Bronchial epithelial cell (primary cell): ENCODE measurements at regions not wholly inside any gene's neighbourhood (a gene's known extent, or its start where the extent isn't known, plus 50 kb on each side); places are given as distances from the start of the nearest gene placed in this dataset.

Experiments
- DNase-seq: peaks from one replicate; pipeline ENCODE4 v3.0.0-alpha.2; 2010; ENCODE audit warnings: low read depth
- FAIRE-seq: peaks from 2 replicates; lab custom pipeline; 2011; peaks lifted over from hg19 to GRCh38; lab: Jason Lieb, UNC
- H3K27me3 ChIP-seq: 2 replicates; pipeline ENCODE4 v1.5.1; 2011; ENCODE audit warnings: low read length; ENCODE audit not compliant: control insufficient read depth, insufficient read depth
- H3K36me3 ChIP-seq: 2 replicates; pipeline ENCODE4 v1.5.1; 2011; ENCODE audit warnings: low read length; ENCODE audit not compliant: control insufficient read depth, insufficient read depth
- H3K4me3 ChIP-seq: 2 replicates; pipeline ENCODE4 v1.5.1; 2011; ENCODE audit warnings: mild to moderate bottlenecking, low read depth, low read length, control low read depth
- TF ChIP-seq, protein P1 (sequence below): IDR thresholded peaks from 2 replicates; pipeline ENCODE4 v1.5.1; 2011; ENCODE audit warnings: mild to moderate bottlenecking, moderate library complexity, low read length, control low read depth, inconsistent platforms; ENCODE audit not compliant: insufficient read depth, severe bottlenecking

DNA sequence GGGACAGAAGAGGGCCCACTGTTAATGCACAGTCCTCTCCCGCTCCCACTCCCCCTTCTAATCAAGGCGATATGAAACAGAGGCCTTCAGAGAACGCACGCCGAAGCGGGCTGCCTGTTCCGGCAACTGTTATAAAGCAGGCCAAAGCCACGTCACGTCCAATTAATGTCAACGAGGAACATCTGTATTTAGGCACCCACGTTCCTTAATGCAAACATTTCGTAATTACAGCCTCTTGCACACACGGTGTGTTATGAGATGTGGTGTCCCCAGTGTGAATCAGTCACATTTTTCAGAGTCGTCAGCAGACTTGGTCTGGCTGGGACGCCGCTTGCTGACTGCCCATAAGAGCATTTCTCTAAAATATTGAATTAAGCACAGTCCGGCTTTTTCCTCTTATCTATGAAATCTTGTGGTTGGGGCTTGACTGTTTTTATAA is 339.0 kb downstream of the NSG2 start:
- FAIRE-seq, result no peak
- H3K27me3 ChIP-seq, result no peaks in the 10 kb centered on the region

GRCh38 chr5:174386306-174386705 is 338.1 kb upstream of the MSX2 start:
- DNase-seq (no peak), FAIRE-seq (no peak)
- TF ChIP-seq, protein P1, sequence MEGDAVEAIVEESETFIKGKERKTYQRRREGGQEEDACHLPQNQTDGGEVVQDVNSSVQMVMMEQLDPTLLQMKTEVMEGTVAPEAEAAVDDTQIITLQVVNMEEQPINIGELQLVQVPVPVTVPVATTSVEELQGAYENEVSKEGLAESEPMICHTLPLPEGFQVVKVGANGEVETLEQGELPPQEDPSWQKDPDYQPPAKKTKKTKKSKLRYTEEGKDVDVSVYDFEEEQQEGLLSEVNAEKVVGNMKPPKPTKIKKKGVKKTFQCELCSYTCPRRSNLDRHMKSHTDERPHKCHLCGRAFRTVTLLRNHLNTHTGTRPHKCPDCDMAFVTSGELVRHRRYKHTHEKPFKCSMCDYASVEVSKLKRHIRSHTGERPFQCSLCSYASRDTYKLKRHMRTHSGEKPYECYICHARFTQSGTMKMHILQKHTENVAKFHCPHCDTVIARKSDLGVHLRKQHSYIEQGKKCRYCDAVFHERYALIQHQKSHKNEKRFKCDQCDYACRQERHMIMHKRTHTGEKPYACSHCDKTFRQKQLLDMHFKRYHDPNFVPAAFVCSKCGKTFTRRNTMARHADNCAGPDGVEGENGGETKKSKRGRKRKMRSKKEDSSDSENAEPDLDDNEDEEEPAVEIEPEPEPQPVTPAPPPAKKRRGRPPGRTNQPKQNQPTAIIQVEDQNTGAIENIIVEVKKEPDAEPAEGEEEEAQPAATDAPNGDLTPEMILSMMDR, result no peak
- Histone ChIP-seq H3K4me3 (no peak overlapping the region), H3K36me3 (no peaks in the 10 kb centered on the region), H3K27me3 (no peaks in the 10 kb centered on the region)

More for the DNA sequence above, 339.0 kb downstream of the NSG2 start:
- TF ChIP-seq, protein P1, result no peak
- DNase-seq, result no peak
- Histone ChIP-seq H3K4me3 (no peak overlapping the region), H3K36me3 (no peaks in the 10 kb centered on the region)

DNA sequence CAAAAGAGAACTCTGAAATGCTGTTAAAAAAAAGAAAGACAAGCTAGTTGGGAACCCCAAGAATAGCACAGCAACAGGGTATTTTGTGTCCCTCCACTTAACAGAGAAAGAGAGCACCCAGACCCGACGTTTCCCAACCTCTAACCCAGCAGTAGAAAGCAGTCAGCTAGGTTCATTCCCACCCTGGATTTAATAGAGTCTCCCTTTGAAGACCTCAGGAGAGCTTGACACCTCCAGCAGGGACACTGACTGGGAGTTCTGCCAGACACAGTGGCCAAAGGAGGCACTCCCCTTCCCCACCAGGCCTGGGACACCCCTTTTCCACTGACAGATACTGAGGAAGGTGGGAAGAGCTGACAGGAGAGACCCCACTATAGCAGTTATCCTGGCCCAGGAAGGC is 337.5 kb upstream of the MSX2 start:
- DNase-seq (no peak), FAIRE-seq (no peak)

GRCh38 chr5:174387448-174387847 is 336.9 kb upstream of the MSX2 start:
- TF ChIP-seq, protein P1, result no peak
- no peak overlapping the region for H3K4me3 ChIP-seq
- no peak for DNase-seq
- FAIRE-seq, result no peak
- H3K27me3 ChIP-seq, result no peaks in the 10 kb centered on the region
- H3K36me3 ChIP-seq, result no peaks in the 10 kb centered on the region

More for the DNA sequence above, 337.5 kb upstream of the MSX2 start:
- Histone ChIP-seq H3K4me3 (no peak overlapping the region), H3K27me3 (no peaks in the 10 kb centered on the region), H3K36me3 (no peaks in the 10 kb centered on the region)
- TF ChIP-seq, protein P1, result no peak

GRCh38 chr5:174392892-174393291 is 331.5 kb upstream of the MSX2 start:
- no peaks in the 10 kb centered on the region for H3K27me3 ChIP-seq

More at GRCh38 chr5:174392892-174393291, 331.5 kb upstream of the MSX2 start:
- Histone ChIP-seq H3K4me3 (no peak overlapping the region), H3K36me3 (no peaks in the 10 kb centered on the region)
- DNase-seq, result no peak
- FAIRE-seq, result no peak
- TF ChIP-seq, protein P1, result no peak
